ENCODE measurements at regions not wholly inside any gene's neighbourhood (a gene's known extent, or its start where the extent isn't known, plus 50 kb on each side); places are given as distances from the start of the nearest gene placed in this dataset.

GRCh38 chr13:62418872-62419271 lies 1003.2 kb upstream of the PCDH20 start:
- TF ChIP-seq CTCF (IDR thresholded peaks at IDR 0.05) = no peak
- TF ChIP-seq POLR2A (IDR thresholded peaks at IDR 0.05) = no peak
